Testis (tissue), 2 donors: ENCODE measurements at regions not wholly inside any gene's neighbourhood (a gene's known extent, or its start where the extent isn't known, plus 50 kb on each side); places are given as distances from the start of the nearest gene placed in this dataset.

ENCODE experiments used
- POLR2A ChIP-seq: fragments of 450-650 bp; IDR thresholded peaks from one replicate; pipeline ENCODE4 v1.6.1; 2017; ENCODE audit warnings: antibody characterized with exemption, mild to moderate bottlenecking, moderate library complexity
- TF ChIP-seq, protein P1 (sequence below), 3 experiments: fragments of 450-650 bp in 2 of 3; fragments of 200-600 bp in 1 of 3; sonication (generic) in 1 of 3; IDR thresholded peaks; one replicate each; pipeline ENCODE4 v1.5.1; 2016 to 2019; ENCODE audit warnings: antibody characterized with exemption in 3 of 3, mild to moderate bottlenecking in 2 of 3, moderate library complexity in 1 of 3

GRCh38 chr20:10109641-10110040, 74.9 kb downstream of the ANKEF1 start:
- TF ChIP-seq, protein P1, sequence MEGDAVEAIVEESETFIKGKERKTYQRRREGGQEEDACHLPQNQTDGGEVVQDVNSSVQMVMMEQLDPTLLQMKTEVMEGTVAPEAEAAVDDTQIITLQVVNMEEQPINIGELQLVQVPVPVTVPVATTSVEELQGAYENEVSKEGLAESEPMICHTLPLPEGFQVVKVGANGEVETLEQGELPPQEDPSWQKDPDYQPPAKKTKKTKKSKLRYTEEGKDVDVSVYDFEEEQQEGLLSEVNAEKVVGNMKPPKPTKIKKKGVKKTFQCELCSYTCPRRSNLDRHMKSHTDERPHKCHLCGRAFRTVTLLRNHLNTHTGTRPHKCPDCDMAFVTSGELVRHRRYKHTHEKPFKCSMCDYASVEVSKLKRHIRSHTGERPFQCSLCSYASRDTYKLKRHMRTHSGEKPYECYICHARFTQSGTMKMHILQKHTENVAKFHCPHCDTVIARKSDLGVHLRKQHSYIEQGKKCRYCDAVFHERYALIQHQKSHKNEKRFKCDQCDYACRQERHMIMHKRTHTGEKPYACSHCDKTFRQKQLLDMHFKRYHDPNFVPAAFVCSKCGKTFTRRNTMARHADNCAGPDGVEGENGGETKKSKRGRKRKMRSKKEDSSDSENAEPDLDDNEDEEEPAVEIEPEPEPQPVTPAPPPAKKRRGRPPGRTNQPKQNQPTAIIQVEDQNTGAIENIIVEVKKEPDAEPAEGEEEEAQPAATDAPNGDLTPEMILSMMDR (IDR thresholded peaks at IDR 0.05) = no peak
- no peak for TF ChIP-seq POLR2A
